Astrocyte (in vitro differentiated cells and primary cell): ENCODE measurements at regions not wholly inside any gene's neighbourhood (a gene's known extent, or its start where the extent isn't known, plus 50 kb on each side); places are given as distances from the start of the nearest gene placed in this dataset.

ENCODE experiments used
- CTCF ChIP-seq: IDR thresholded peaks from 2 replicates; pipeline ENCODE4 v1.5.1; 2011; ENCODE audit warnings: low read depth, mild to moderate bottlenecking, inconsistent platforms, low read length, moderate library complexity; ENCODE audit not compliant: insufficient read depth
- EZH2 ChIP-seq: IDR thresholded peaks from 2 replicates; pipeline ENCODE4 v1.6.1; 2012; ENCODE audit warnings: mild to moderate bottlenecking, low read length, inconsistent platforms; ENCODE audit not compliant: insufficient read depth

GRCh38 chr1:82567348-82567747 lies 766.6 kb downstream of the ADGRL2 start:
- TF ChIP-seq CTCF = no peak
- TF ChIP-seq EZH2 = no peak
